22Rv1 (cell line): ENCODE measurements at regions not wholly inside any gene's neighbourhood (a gene's known extent, or its start where the extent isn't known, plus 50 kb on each side); places are given as distances from the start of the nearest gene placed in this dataset.
"Not testable (repeated sequence)": the region's sequence is repeated elsewhere in the genome, so short reads cannot be mapped to it uniquely, and the experiment has no call there.

Experiments
- CTCF ChIP-seq: fragments of 450-650 bp; IDR thresholded peaks from 2 replicates; pipeline ENCODE4 v1.5.1; 2017; ENCODE audit warnings: mild to moderate bottlenecking
- ZFX ChIP-seq: fragments of 450-650 bp; IDR thresholded peaks from 2 replicates; pipeline ENCODE4 v1.6.1; 2017; ENCODE audit warnings: antibody characterized with exemption, borderline replicate concordance

GRCh38 chr1:120561767-120562166 lies 146.9 kb downstream of the NBPF8 start:
- not testable (repeated sequence) for TF ChIP-seq CTCF, ZFX
